T-helper 2 cell treated with Interferon-gamma antibody and Interleukin-4, amounts not matched to agents 5 μg/mL and 100 μg/mL, for 36 hours (primary cell): ENCODE measurements at regions not wholly inside any gene's neighbourhood (a gene's known extent, or its start where the extent isn't known, plus 50 kb on each side); places are given as distances from the start of the nearest gene placed in this dataset.
"Not testable (repeated sequence)": the region's sequence is repeated elsewhere in the genome, so short reads cannot be mapped to it uniquely, and the experiment has no call there.

Experiments
- DNase-seq: peaks from one replicate; pipeline ENCODE4 v3.0.0; 2021; ENCODE audit warnings: low spot score
- H3K27ac Mint-ChIP-seq: one replicate; pipeline ENCODE4 v1.8.0; 2021; ENCODE audit warnings: mild to moderate bottlenecking, mixed read lengths
- H3K27me3 Mint-ChIP-seq: one replicate; pipeline ENCODE4 v1.8.0; 2021; ENCODE audit warnings: low read depth, mixed read lengths
- H3K36me3 Mint-ChIP-seq: one replicate; pipeline ENCODE4 v1.8.0; 2021; ENCODE audit warnings: low read depth, mixed read lengths
- H3K4me1 Mint-ChIP-seq: one replicate; pipeline ENCODE4 v1.8.0; 2021; ENCODE audit warnings: low read depth, mixed read lengths
- H3K4me3 Mint-ChIP-seq: one replicate; pipeline ENCODE4 v1.8.0; 2022; ENCODE audit warnings: mild to moderate bottlenecking, moderate library complexity, mixed read lengths
- H3K9me3 Mint-ChIP-seq: one replicate; pipeline ENCODE4 v1.8.0; 2021; ENCODE audit warnings: mixed read lengths

DNA sequence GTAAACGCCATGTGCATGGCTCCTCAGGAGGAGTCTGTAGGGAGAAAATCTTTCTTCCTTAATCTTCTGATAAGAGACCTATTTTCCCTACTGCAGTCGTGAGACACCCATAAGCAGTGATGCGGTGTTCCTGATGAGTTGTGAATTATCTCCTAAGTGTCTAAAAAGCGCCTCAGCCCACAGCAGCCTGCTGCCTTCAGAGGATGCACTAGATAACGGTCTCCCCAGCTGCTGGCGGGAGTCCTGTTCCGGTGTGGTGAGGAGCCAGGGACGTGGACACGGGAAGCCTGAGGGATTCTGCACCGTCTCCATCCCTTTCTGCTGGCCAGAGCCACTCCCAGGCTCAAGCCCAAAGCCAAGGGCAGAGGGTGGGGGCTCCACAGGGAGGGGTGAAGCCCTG is 240.9 kb upstream of the SFSWAP start:
- DNase-seq, H3K27me3 Mint-ChIP-seq, H3K36me3 Mint-ChIP-seq, H3K27ac Mint-ChIP-seq, H3K4me3 Mint-ChIP-seq, H3K4me1 Mint-ChIP-seq, H3K9me3 Mint-ChIP-seq: not testable (repeated sequence)

DNA sequence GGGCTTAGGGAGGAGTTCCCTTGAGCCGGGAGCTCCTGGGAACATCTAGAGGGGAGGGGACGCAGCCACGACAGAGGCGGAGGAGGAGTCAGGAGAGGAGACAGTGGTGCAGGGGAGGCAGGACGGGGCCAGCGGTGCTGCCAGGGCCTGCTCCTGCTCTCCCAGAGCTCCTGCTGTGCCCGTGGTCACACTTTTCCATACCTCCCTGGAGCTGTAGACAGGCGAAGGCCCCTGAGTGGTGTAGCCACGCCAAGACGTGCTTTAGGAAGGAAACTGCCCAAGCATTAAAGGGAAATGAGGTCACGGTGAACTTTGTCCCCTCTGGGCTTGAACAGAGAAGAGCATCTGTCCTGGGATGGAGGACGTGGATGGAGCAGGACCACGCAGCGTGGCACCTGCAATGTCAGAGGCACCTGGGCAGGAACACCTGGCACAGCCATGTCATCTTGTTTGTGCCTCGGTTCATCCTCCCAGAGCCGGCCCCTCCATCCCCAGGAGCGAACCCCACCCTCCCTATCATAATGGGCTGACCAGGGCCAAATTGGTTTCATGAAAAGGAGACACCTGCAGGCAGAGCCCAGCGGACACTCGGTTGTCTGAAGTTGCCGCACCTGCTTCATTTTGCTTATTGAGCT is 239.5 kb upstream of the SFSWAP start:
- no peaks in the 10 kb centered on the region for H3K9me3 Mint-ChIP-seq
- H3K27me3 Mint-ChIP-seq, result no peaks in the 10 kb centered on the region
- H3K4me3 Mint-ChIP-seq, result no peak overlapping the region
- H3K36me3 Mint-ChIP-seq, result no peaks in the 10 kb centered on the region
- DNase-seq, result no peak
- no peaks in the 10 kb centered on the region for H3K4me1 Mint-ChIP-seq
- no peak overlapping the region for H3K27ac Mint-ChIP-seq

DNA sequence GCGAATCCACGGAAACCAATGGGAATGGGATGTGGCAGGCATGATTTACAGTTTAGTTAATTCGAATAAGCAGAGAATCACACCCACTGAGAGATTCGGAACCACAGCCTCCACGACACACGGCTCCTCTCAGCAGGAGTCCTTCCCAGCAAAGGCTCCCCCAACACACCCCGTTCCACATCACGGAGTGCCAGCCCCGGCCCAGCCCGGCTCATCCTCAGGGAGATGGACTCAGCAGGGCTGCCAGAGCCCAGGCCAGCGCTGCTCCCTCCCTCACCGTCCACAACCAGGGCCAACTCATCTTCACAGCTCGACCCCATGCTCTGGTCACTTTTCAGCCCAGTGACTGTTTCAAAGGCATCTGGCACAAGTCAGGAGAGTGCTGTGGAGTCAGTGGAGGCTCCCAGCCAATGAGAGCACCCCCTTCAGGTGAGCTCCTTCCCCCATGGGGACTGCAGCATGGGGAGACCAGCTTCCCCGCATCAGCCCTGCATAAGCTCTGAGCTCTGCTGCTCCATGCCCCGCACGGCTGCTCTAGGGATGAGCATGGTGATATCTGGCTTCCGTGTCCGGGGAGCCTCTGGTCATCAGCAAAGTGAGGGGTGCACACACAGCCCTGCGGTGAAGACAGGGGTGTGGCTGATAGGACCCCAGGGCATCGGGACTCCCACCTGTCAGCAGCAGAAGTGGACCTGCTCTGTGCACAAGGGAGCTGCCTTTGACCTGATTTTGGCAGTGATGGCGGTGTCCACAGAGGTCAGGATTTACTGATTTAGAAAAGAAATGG is 238.8 kb upstream of the SFSWAP start:
- no peaks in the 10 kb centered on the region for H3K27me3 Mint-ChIP-seq
- no peaks in the 10 kb centered on the region for H3K36me3 Mint-ChIP-seq
- H3K9me3 Mint-ChIP-seq, result no peaks in the 10 kb centered on the region
- H3K4me1 Mint-ChIP-seq, result no peaks in the 10 kb centered on the region
- no peak overlapping the region for H3K27ac Mint-ChIP-seq
- H3K4me3 Mint-ChIP-seq, result no peak overlapping the region
- DNase-seq, result no peak

DNA sequence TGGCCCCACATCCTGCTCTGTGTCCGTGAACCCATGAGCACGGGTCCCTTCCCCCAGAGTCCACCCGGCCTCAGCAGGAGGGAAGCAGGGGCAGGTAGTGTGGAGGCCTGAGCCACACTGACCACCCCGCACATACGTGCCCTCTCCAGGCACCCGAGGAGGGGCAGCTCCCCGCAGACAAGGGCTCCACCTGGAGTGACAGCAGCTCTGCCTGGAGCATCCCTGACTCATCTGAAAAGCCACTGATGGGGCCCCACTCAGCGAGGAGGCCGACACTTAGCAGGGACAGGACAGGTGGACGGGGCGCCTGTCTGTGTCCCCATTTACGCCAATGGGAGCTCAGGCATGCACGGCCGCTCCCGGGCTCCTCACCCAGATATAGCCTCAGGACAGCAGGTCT is 237.6 kb upstream of the SFSWAP start:
- no peaks in the 10 kb centered on the region for H3K36me3 Mint-ChIP-seq
- H3K4me3 Mint-ChIP-seq, result no peak overlapping the region
- no peak overlapping the region for H3K27ac Mint-ChIP-seq

DNA sequence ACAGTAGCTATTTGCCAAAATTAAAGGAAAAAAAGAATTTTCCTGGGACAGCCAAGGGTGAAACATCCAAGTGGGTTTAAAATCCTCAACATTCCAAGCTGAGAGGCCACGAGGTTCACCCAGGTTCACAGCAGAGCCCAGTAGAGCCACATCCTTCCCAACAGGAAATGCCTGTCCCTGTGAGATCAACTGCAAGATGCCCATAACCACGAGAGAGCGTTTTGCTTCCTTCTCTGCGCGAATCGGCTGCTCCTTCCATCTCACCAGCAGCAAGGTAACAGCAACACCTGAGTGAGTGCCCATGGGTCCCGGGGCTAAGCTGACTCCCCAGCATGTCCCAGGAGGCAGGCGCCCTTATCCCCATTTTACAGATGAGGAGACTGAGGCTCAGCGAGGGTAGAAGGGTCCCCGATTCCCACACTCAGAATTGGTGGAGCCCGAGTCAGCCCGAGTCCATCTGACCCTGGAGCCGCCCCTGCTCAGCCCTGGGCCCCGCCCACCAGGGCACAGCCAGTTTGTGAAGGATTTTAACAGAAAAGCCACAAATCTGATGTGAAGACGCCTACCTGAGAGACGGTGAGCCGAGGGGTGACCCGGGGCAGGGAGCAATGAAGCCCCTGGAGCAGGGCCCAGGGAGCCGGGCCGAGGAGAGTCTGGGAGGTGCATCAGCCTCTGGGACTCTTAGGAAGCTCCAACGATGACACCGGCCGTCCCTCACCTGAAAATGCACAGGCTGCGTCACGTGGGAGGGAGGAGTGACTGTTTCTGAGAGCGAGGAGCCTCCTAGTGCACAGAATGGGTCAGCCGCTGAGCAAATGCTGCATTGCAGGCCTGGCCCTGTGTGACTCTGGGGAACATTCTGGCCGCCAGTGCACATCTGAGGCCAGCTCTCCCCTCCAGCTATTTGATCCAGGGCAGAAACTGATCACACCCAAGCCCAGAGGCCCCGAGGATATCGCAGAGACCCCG is 236.9 kb upstream of the SFSWAP start:
- DNase-seq, result no peak
- H3K27ac Mint-ChIP-seq, result no peak overlapping the region
- H3K4me3 Mint-ChIP-seq, result peak overlapping the region; percentile 42
- H3K4me1 Mint-ChIP-seq, result no peaks in the 10 kb centered on the region
- H3K9me3 Mint-ChIP-seq, result no peaks in the 10 kb centered on the region
- no peaks in the 10 kb centered on the region for H3K36me3 Mint-ChIP-seq
- no peaks in the 10 kb centered on the region for H3K27me3 Mint-ChIP-seq

More for the DNA sequence above, 237.6 kb upstream of the SFSWAP start:
- Mint-ChIP-seq H3K27me3 (no peaks in the 10 kb centered on the region), H3K9me3 (no peaks in the 10 kb centered on the region), H3K4me1 (no peaks in the 10 kb centered on the region)
- DNase-seq, result no peak

DNA sequence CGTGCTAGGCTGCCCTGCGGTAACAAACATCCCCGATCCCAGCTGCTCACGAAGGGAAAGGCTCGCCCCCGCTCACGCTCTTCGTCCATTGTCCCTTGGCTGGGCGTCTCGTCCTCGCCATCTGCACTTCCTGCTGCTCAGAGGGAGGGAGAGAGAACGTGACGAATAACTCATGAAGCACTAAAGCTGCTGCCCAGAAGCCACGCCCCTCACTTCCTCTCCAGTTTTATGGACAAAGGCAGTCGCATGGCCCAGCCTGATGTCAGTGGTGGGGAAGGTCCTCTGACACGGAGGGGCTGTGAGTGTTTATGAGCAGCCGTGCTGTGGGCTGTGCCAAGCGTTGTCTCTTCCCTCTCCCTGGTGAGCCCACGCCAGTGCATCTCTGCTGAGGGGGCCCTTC is 235.9 kb upstream of the SFSWAP start:
- not testable (repeated sequence) for H3K27me3 Mint-ChIP-seq, H3K4me3 Mint-ChIP-seq, H3K36me3 Mint-ChIP-seq, DNase-seq, H3K27ac Mint-ChIP-seq, H3K4me1 Mint-ChIP-seq, H3K9me3 Mint-ChIP-seq

DNA sequence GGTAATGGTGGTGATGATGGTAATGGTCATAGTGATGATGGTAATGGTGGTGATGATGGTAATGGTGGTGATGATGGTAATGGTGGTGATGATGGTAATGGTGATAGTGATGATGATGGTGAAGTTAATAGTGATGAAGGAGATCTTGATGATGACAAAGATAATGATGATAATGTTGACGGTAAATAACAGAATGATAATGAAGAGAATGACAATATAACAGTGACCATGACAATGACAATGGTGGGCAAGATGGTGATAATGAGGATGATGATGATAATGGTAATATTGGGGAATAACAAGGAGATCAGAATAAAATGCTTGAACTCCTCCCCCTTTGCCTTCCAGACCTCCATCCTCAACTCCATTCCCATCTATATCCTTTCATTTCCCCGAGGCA is 233.3 kb upstream of the SFSWAP start:
- H3K9me3 Mint-ChIP-seq, result no peaks in the 10 kb centered on the region
- no peaks in the 10 kb centered on the region for H3K27me3 Mint-ChIP-seq
- H3K27ac Mint-ChIP-seq, result no peak overlapping the region
- DNase-seq, result no peak
- H3K4me3 Mint-ChIP-seq, result no peak overlapping the region
- H3K4me1 Mint-ChIP-seq, result no peaks in the 10 kb centered on the region
- H3K36me3 Mint-ChIP-seq, result no peaks in the 10 kb centered on the region

DNA sequence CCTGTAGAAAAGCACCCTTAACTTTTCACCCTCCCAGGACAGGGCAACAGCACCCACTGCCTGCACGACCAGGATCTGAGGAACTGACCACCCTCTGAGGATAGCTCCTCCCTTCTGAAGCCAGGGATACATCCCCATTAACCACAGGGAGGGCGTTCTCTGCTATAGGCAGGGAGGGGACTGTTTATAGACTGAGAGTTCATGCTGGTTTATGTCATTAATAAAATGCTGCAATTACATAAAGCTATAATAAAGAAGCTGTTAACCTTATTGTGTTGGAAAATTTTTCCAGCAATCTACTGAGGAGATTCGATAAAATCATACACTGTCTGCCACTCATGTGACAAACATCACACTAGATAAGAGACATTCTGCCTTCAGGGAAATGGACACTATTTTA is 232.4 kb upstream of the SFSWAP start:
- no peaks in the 10 kb centered on the region for H3K4me1 Mint-ChIP-seq
- H3K36me3 Mint-ChIP-seq, result no peaks in the 10 kb centered on the region
- no peak for DNase-seq
- H3K27ac Mint-ChIP-seq, result no peak overlapping the region
- H3K4me3 Mint-ChIP-seq, result no peak overlapping the region
- no peaks in the 10 kb centered on the region for H3K9me3 Mint-ChIP-seq
- H3K27me3 Mint-ChIP-seq, result no peaks in the 10 kb centered on the region

DNA sequence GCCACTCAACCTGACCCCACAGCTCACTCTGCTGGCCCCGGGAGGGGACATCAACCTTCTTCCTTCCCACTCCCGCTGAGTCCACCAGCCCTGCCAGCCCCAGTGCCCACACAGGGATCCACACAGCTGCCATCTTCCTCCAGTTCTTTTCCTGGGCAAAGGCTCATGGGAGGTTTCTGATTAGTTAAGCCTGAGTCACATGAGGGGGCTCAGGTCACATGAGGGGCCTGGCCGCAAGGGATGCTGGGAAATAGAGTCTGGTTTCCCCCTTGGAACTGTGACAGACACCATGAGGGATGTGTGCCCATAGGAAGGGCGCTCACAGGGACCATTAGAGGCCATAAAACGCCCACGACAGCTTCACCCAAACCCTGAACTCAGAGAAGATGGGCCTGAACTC is 228.7 kb upstream of the SFSWAP start:
- Mint-ChIP-seq H3K27me3 (no peaks in the 10 kb centered on the region), H3K27ac (no peak overlapping the region), H3K4me3 (no peak overlapping the region), H3K9me3 (no peaks in the 10 kb centered on the region), H3K36me3 (no peaks in the 10 kb centered on the region), H3K4me1 (no peaks in the 10 kb centered on the region)
- DNase-seq, result no peak

DNA sequence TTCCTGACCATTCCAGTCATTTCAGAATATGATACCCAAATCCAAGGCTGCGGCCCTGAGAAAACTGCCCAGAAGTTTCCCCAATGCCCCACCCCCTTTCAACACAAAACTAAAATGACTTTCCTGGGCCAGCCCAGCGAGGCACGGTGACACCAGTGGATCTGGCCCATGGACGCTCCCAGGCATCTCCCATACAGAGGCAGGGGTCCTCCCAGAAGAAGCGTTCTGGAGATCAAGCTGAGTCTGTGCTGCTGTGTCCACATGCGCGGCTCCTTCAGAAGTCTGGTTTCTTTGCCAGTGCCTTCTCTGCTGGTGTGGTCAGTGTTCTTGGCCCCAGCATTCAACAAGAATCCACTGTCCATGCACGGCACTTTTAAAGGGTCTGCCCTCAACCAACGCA is 228.2 kb upstream of the SFSWAP start:
- Mint-ChIP-seq H3K27ac (no peak overlapping the region), H3K27me3 (no peaks in the 10 kb centered on the region), H3K4me3 (no peak overlapping the region), H3K4me1 (peaks cover 2% of the 10 kb centered on the region), H3K36me3 (no peaks in the 10 kb centered on the region), H3K9me3 (no peaks in the 10 kb centered on the region)
- DNase-seq, result no peak

DNA sequence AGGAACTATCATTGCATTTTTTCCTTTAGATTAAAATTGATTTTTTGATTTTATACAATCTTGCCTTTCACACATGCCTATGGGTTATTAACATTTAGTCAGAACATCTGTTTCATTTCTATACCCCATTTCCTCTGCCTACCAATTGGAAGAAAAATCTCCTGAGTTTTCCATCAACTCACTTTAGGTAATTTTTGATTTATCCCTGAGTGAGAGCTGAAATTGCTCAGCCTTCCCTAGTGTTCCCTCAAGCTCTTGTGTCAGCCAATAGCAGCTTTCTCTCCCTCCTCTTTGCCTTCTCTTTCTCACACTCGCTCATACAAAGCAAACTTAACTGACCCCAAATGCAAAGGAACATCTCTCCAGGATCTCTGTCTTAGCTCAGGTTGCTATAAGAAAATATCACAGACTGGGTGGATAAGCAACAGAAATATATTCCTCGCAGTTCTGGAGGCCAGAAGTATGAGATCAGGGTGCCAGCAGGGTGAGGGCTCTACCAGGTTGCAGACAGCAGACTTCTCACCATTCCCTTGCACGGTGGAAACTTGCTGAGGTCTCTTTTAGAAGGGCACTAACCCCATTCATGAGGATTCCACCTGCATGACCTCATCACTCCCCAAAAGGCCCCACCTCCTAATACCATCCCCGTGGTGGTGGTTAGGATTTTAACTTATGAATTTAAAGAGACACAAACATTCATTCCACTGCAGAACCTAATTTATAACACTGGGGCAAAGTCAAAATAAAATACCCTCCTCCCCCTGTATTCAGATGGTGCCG is 224.2 kb upstream of the SFSWAP start:
- H3K27me3 Mint-ChIP-seq, result no peaks in the 10 kb centered on the region
- H3K36me3 Mint-ChIP-seq, result no peaks in the 10 kb centered on the region
- H3K27ac Mint-ChIP-seq, result no peak overlapping the region
- H3K4me1 Mint-ChIP-seq, result peaks cover 5% of the 10 kb centered on the region
- DNase-seq, result no peak
- no peaks in the 10 kb centered on the region for H3K9me3 Mint-ChIP-seq
- no peak overlapping the region for H3K4me3 Mint-ChIP-seq

DNA sequence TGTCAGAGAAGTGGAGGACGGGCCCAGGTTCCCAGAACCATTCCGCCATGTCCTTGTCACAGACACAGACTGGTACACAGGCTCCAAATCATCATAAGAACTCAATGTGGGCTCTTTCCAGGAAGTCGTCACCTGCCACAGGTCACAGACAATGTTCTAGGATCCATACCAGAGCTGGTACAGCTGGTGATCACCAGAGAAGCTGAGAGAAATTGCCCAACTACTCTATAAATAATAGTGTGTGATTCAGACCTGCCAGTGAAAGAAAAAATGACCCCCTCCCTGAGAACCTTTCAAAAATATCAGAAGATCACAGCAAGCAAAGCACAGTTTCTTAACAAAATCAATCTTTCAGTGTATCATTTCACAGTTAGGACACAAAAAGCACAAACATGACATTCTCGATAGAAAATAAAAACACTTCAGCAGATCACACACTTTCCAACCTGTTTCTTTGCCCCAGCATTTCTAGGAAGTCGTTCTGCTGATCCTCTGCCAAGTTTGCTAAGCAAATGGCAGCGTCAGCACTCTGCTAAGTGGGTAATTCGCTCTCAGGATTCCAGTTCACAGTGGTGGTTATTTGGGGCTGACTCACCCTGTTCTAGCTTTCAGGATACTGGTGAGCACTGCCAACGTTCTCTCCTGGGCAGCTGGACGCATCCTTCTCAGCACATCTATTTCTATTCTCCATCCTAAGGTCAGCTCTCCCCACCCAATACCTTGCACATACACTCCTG is 223.3 kb upstream of the SFSWAP start:
- Mint-ChIP-seq H3K4me1 (peaks cover 5% of the 10 kb centered on the region), H3K4me3 (no peak overlapping the region), H3K27me3 (no peaks in the 10 kb centered on the region), H3K9me3 (no peaks in the 10 kb centered on the region), H3K27ac (no peak overlapping the region), H3K36me3 (no peaks in the 10 kb centered on the region)
- no peak for DNase-seq

DNA sequence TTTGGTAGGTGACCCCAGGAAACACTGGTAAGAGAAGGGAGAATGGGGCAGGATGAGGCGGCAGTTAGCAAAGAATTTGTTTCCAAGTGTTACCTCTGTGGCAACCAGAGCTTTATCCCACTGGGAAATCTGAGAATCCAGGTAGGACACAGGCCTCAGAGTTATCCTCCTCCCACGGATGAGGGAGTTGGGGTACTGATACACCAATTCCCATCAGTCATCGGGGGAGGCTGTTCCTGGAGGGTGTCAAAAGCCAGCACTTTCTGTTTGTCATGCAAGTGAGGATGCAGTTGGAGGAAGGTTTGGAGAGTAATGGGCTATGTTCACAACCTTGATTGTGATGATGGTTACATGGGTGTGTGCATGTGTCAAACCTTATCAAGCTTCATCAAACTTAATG is 221.2 kb upstream of the SFSWAP start:
- H3K9me3 Mint-ChIP-seq, result no peaks in the 10 kb centered on the region
- no peak for DNase-seq
- H3K4me1 Mint-ChIP-seq, result peaks cover 5% of the 10 kb centered on the region
- no peak overlapping the region for H3K4me3 Mint-ChIP-seq
- no peaks in the 10 kb centered on the region for H3K27me3 Mint-ChIP-seq
- no peak overlapping the region for H3K27ac Mint-ChIP-seq
- no peaks in the 10 kb centered on the region for H3K36me3 Mint-ChIP-seq
